Gastroesophageal sphincter (tissue), 4 donors: ENCODE measurements at regions not wholly inside any gene's neighbourhood (a gene's known extent, or its start where the extent isn't known, plus 50 kb on each side); places are given as distances from the start of the nearest gene placed in this dataset.

Experiments used
- ATAC-seq: fragments of 150-250 bp; one replicate; pipeline ENCODE4 v1.9.1; 2016; ENCODE audit warnings: mild to moderate bottlenecking, moderate library complexity
- H3K27ac ChIP-seq, 4 donors: fragments of 200-600 bp; sonication (generic) in 3 of 4; 1 replicate in 3 of 4; 2 replicates in 1 of 4; pipeline ENCODE4 v1.5.1; 2016 to 2019
- H3K27me3 ChIP-seq: fragments of 200-600 bp; sonication (generic); one replicate; pipeline ENCODE4 v1.5.1; 2019
- H3K36me3 ChIP-seq, 2 donors: fragments of 200-600 bp; sonication (generic); one replicate each; pipeline ENCODE4 v1.5.1; 2019; ENCODE audit warnings: control low read depth in 1 of 2
- H3K4me1 ChIP-seq, 3 donors: fragments of 200-600 bp; sonication (generic); 1 replicate in 2 of 3; 2 replicates in 1 of 3; pipeline ENCODE4 v1.5.1; 2016 to 2019; ENCODE audit warnings: control low read depth in 2 of 3
- H3K4me3 ChIP-seq, 2 donors: fragments of 200-600 bp; sonication (generic); one replicate each; pipeline ENCODE4 v1.5.1; 2019; ENCODE audit warnings: mild to moderate bottlenecking in 1 of 2, moderate library complexity in 1 of 2
- H3K9me3 ChIP-seq, 3 donors: fragments of 200-600 bp; sonication (generic); one replicate each; pipeline ENCODE4 v1.5.1; 2017 to 2019; ENCODE audit warnings: control low read depth in 2 of 3
- EP300 ChIP-seq: sonication (generic); formaldehyde crosslinking; IDR thresholded peaks from one replicate; pipeline ENCODE4 v1.6.1; 2017; ENCODE audit warnings: antibody characterized with exemption, mild to moderate bottlenecking
- POLR2A ChIP-seq, 2 donors: fragments of 450-650 bp; IDR thresholded peaks; one replicate each; pipeline ENCODE4 v1.6.1; 2017; ENCODE audit warnings: antibody characterized with exemption in 2 of 2, mild to moderate bottlenecking in 2 of 2, moderate library complexity in 1 of 2
- POLR2AphosphoS5 ChIP-seq: sonication (generic); formaldehyde crosslinking; IDR thresholded peaks from one replicate; pipeline ENCODE4 v1.6.1; 2017; ENCODE audit warnings: antibody characterized with exemption
- WGBS, 2 donors: methylation state at CpG; one replicate each; pipeline ENCODE4 v1.1.5; 2018; ENCODE audit warnings: low coverage in 1 of 2; 5-methylcytosine and 5-hydroxymethylcytosine counted together
- TF ChIP-seq, protein P1 (sequence below), 4 experiments: fragments of 200-600 bp in 2 of 4; fragments of 450-650 bp in 2 of 4; sonication (generic) in 1 of 4; IDR thresholded peaks; one replicate each; pipeline ENCODE4 v1.5.1; 2017 to 2019; ENCODE audit warnings: antibody characterized with exemption in 4 of 4, mild to moderate bottlenecking in 2 of 4, moderate library complexity in 2 of 4

GRCh38 chr6:20332441-20333006, 69.2 kb upstream of the E2F3 start:
- no peak overlapping the region for H3K4me3 ChIP-seq
- no peak for TF ChIP-seq POLR2AphosphoS5
- TF ChIP-seq, protein P1, sequence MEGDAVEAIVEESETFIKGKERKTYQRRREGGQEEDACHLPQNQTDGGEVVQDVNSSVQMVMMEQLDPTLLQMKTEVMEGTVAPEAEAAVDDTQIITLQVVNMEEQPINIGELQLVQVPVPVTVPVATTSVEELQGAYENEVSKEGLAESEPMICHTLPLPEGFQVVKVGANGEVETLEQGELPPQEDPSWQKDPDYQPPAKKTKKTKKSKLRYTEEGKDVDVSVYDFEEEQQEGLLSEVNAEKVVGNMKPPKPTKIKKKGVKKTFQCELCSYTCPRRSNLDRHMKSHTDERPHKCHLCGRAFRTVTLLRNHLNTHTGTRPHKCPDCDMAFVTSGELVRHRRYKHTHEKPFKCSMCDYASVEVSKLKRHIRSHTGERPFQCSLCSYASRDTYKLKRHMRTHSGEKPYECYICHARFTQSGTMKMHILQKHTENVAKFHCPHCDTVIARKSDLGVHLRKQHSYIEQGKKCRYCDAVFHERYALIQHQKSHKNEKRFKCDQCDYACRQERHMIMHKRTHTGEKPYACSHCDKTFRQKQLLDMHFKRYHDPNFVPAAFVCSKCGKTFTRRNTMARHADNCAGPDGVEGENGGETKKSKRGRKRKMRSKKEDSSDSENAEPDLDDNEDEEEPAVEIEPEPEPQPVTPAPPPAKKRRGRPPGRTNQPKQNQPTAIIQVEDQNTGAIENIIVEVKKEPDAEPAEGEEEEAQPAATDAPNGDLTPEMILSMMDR (IDR thresholded peaks at IDR 0.05), result no peak
- TF ChIP-seq POLR2A (IDR thresholded peaks at IDR 0.05), result no peak
- TF ChIP-seq EP300, result no peak
- no peak overlapping the region for H3K27ac ChIP-seq
- H3K9me3 ChIP-seq, result no peaks in the 10 kb centered on the region
- H3K27me3 ChIP-seq, result peaks cover 39% of the 10 kb centered on the region
- WGBS, 2 donors, result 31 to 43% methylated on average over 1 of the region's 1 CpG
- no peak for ATAC-seq
- no peaks in the 10 kb centered on the region for H3K36me3 ChIP-seq
- H3K4me1 ChIP-seq, result no peaks in the 10 kb centered on the region

GRCh38 chr6:20333721-20334269, 67.9 kb upstream of the E2F3 start:
- no peak overlapping the region for H3K27ac ChIP-seq
- no peaks in the 10 kb centered on the region for H3K4me1 ChIP-seq
- H3K36me3 ChIP-seq, result no peaks in the 10 kb centered on the region
- 65 to 75% methylated on average over 4 to 6 of the region's 9 CpGs for WGBS, 2 donors
- H3K27me3 ChIP-seq, result peaks cover 39% of the 10 kb centered on the region
- no peak for ATAC-seq
- TF ChIP-seq, protein P1 (IDR thresholded peaks at IDR 0.05), result no peak
- no peak for TF ChIP-seq POLR2AphosphoS5
- TF ChIP-seq POLR2A (IDR thresholded peaks at IDR 0.05), result no peak
- no peak for TF ChIP-seq EP300
- no peak overlapping the region for H3K4me3 ChIP-seq
- H3K9me3 ChIP-seq, result no peaks in the 10 kb centered on the region

DNA sequence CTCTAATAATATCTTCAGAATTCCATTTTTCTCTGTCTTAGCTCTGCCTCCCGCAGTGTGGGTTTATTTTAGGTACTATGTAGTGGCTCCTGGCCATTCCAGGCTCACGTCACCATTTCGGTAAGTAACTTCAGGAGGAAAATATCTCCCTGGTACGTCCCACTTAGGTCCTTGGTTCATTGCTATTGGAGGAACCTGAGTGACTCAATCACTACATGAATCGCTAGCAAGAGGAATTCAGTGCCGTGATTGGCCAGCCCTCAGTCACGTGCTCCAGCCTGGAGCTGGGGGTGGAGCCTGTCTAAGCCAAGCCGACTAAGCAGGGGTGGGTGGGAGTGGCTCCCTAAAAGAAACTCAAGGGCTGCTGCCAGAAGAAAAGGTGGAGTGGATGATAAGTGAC, 67.3 kb upstream of the E2F3 start:
- Histone ChIP-seq H3K27me3 (peaks cover 33% of the 10 kb centered on the region), H3K9me3 (no peaks in the 10 kb centered on the region), H3K27ac (no peak overlapping the region), H3K36me3 (no peaks in the 10 kb centered on the region), H3K4me3 (no peak overlapping the region), H3K4me1 (no peaks in the 10 kb centered on the region)
- 80 to 100% methylated on average over 1 of the region's 8 CpGs for WGBS, 2 donors
- no peak for ATAC-seq
- TF ChIP-seq EP300 (no peak), POLR2A (IDR thresholded peaks at IDR 0.05) (no peak), POLR2AphosphoS5 (no peak)
- TF ChIP-seq, protein P1 (IDR thresholded peaks at IDR 0.05), result no peak

GRCh38 chr6:20334962-20335361, 66.7 kb upstream of the E2F3 start:
- TF ChIP-seq POLR2A (IDR thresholded peaks at IDR 0.05), result no peak
- TF ChIP-seq, protein P1 (IDR thresholded peaks at IDR 0.05), result no peak
- TF ChIP-seq EP300, result no peak
- H3K9me3 ChIP-seq, result no peaks in the 10 kb centered on the region
- H3K36me3 ChIP-seq, result no peaks in the 10 kb centered on the region
- H3K27me3 ChIP-seq, result peaks cover 32% of the 10 kb centered on the region
- ATAC-seq, result no peak
- no peaks in the 10 kb centered on the region for H3K4me1 ChIP-seq
- no peak overlapping the region for H3K4me3 ChIP-seq
- H3K27ac ChIP-seq, result no peak overlapping the region
- WGBS, 2 donors, result 69 to 80% methylated on average over 1 of the region's 1 CpG

- no peak for TF ChIP-seq EP300
- no peak for TF ChIP-seq POLR2AphosphoS5
- TF ChIP-seq POLR2A (IDR thresholded peaks at IDR 0.05), result no peak
- ATAC-seq, result no peak
- no peaks in the 10 kb centered on the region for H3K9me3 ChIP-seq
- H3K36me3 ChIP-seq, result no peaks in the 10 kb centered on the region
- H3K4me1 ChIP-seq, result no peaks in the 10 kb centered on the region
- no peak overlapping the region for H3K4me3 ChIP-seq
- H3K27ac ChIP-seq, result no peak overlapping the region
- peaks cover 25% of the 10 kb centered on the region for H3K27me3 ChIP-seq
- WGBS, 2 donors, result 43 to 63% methylated on average over 4 of the region's 4 CpGs
These were observed 65.8 kb upstream of the E2F3 start for GRCh38 chr6:20335872-20336271.
